ENCODE measurements at regions not wholly inside any gene's neighbourhood (a gene's known extent, or its start where the extent isn't known, plus 50 kb on each side); places are given as distances from the start of the nearest gene placed in this dataset.

DNA sequence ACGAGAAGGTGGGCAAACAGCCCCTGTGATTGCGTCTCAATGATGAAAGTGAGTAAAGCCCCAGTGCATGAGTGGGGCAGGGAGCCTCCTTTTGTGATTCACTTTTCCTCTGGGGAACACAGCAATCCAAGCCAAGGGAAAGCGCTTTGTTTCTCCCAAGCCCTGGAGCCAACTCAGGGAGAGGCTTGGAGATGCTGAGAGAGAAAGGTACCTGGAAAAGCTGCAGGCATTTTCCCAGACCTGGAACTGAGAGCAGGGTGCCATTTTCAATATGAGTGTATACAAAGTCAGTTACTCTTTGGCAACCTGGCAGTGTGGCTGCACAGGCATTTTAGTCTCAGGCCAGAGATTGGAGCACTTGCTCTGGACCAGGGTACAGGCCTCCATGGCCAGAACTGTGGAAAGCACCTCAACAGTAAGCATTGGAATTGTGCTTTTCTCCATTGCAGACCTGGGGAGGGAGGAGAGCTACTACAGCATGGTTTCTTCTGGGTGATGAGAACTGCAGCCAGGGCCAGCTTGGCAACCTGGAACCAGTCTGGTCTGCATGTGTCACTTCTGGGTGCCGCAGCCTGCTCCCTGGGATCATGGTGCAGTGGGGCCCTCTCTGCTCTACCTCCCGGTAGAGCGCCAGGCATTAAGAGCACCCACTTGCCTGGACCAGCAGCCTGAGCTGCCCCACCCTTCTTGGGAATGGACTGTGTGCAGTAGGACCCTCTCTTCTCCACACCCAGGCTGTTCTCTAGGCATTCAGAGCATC lies 89.0 kb upstream of the CDH5 start:
- H3K9me3 Mint-ChIP-seq, result no peaks in the 10 kb centered on the region
- H3K27me3 Mint-ChIP-seq, result peaks cover 19% of the 10 kb centered on the region
- no peak for DNase-seq
- CTCF ChIA-PET, result interaction anchor here (1.2 to 2.6 kb wide), 5 partner anchors 15 to 39 kb away, joined by 4 to 31 read pairs (median 5); no protein-coding TSS in a partner anchor
- H3K36me3 Mint-ChIP-seq, result no peaks in the 10 kb centered on the region
- H3K4me1 Mint-ChIP-seq, result peaks cover 2% of the 10 kb centered on the region
- H3K4me3 Mint-ChIP-seq, result no peak overlapping the region
- H3K27ac Mint-ChIP-seq, result no peak overlapping the region

DNA sequence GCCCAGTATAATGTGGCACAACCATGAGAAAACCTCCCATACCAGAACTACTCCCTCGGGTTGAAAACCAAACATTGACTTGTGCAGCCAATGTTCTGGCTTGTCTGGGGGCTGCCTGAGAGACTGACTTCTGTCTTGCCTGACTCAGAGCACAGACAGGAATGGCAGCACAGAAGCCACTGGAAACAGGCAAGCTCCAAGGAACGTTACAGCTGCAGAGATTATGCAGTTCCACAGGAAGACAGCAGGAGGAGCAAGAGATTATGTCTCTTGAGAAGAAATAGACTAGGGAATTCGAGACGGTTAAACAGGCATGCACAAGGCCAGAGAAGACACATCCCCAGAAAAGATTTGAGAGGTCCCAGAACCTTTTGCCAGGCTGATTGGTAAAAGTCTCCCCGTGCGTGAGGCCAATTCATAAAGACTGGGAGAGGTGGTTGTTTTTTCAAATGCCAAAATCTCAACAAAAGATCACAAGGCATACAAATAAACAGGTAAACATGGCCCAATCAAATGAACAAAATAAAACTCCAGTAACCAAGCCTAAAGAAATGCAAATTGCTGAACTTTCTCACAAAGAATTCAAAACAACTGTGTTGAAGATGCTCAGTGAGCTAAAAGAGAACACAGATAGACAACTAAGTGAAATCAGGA lies 90.6 kb upstream of the CDH5 start:
- CTCF ChIA-PET, result interaction anchor here (0.8 to 2.6 kb wide), 16 partner anchors 11 to 592 kb away, joined by 3 to 31 read pairs (median 4); no protein-coding TSS in a partner anchor
- no peak overlapping the region for H3K4me3 Mint-ChIP-seq
- H3K27me3 Mint-ChIP-seq, result peaks cover 29% of the 10 kb centered on the region
- no peak overlapping the region for H3K27ac Mint-ChIP-seq
- H3K36me3 Mint-ChIP-seq, result no peaks in the 10 kb centered on the region
- peak; percentile 36 for DNase-seq
- H3K4me1 Mint-ChIP-seq, result peaks cover 2% of the 10 kb centered on the region
- H3K9me3 Mint-ChIP-seq, result no peaks in the 10 kb centered on the region

DNA sequence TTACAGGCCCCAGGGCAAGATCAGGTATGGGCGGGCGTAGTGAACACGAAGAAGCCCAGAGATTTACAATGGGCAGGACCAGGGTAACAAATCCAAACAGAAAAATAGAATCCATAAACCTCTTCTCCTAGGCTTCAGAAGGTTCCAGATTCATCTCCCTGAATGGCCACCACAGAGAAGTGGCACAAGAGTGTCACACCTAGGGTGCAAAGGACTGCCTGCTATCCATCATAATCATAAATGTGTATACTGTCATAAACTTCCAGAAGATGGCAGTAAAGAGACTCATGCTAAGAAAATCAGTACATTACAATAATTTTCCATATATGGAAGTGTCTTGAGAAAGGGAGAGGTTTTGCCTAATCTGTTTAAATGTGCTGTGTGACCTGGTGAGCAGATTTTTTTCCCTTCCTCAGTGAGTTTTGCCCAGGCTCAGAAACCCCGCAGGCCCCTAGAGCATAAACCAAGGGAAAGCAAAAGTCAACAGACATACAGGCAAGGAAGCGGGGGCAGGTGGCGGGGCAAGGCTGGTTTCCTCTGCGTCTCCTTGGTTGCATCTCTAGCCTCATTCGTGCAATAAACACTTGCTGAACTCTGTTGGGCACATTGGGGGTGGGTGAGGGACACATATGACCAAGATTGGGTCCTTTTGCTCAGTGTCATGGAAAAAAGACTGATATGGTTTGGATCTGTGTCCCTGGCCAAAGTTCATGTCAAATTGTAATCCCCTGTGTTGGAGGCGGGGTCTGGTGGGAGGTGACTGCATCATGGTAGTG lies 92.0 kb upstream of the CDH5 start:
- Mint-ChIP-seq H3K36me3 (no peaks in the 10 kb centered on the region), H3K27me3 (peaks cover 43% of the 10 kb centered on the region), H3K4me1 (peaks cover 2% of the 10 kb centered on the region), H3K9me3 (no peaks in the 10 kb centered on the region), H3K4me3 (no peak overlapping the region), H3K27ac (no peak overlapping the region)
- CTCF ChIA-PET, result interaction anchor here (0.6 to 2.4 kb wide), 8 partner anchors 17 to 70 kb away, joined by 3 to 21 read pairs (median 6); no protein-coding TSS in a partner anchor
- no peak for DNase-seq

DNA sequence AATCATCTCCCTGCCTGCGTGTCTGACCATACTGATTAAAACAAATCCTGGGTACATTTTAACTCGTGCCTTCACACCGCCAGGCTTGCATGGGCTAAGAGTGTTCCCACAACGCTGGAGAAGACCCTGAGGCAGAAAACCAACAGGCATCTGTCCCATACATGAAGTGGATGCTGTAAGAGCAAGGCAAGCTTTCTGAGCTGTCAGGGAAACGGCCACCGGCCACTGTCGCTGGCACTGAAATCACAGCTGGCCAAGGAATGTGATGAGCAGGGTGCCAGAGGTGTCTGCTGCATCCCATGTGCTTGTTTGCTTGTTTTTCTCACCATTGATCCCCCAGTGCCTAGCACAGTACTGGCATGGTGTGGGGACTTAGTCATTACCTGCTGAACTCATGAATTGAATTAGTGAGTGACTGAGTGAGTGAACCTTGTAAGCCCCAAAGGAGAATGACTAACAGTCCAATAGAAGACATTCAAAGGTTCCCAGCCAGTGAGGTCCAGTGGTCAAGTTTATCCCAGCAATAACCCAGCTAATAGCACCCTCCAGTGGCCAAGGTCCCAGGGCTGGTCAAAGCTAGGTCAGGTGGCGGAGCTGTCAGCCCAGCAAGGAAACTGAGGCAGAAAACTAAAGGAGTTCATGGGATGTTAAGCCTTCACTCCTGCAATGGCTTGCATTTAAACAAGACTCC lies 92.7 kb upstream of the CDH5 start:
- no peaks in the 10 kb centered on the region for H3K9me3 Mint-ChIP-seq
- no peaks in the 10 kb centered on the region for H3K36me3 Mint-ChIP-seq
- H3K4me3 Mint-ChIP-seq, result no peak overlapping the region
- CTCF ChIA-PET, result interaction anchor here (0.6 to 2.4 kb wide), 6 partner anchors 40 to 79 kb away, joined by 3 to 9 read pairs (median 5); no protein-coding TSS in a partner anchor
- no peak overlapping the region for H3K27ac Mint-ChIP-seq
- peaks cover 2% of the 10 kb centered on the region for H3K4me1 Mint-ChIP-seq
- peaks cover 50% of the 10 kb centered on the region for H3K27me3 Mint-ChIP-seq
- DNase-seq, result no peak

DNA sequence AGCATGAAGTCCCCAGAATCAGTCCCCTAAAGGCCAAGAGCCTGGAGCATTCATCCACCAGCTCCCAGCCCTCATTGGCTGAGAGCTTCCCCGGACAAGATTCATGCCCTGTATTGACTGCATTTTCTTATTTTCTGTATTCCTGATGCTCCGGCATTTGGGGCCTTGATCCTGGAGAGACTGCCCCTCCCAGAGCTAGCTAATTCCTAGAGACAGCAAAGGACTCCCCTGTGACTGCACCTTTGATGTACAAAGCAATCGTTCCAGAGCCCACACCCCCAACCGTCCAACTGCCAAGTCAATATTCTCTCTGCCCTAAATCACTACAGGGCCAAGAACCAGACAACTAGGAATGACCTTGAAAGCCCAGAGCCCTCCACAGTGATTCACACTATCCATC lies 93.4 kb upstream of the CDH5 start:
- Mint-ChIP-seq H3K4me3 (no peak overlapping the region), H3K36me3 (no peaks in the 10 kb centered on the region)

DNA sequence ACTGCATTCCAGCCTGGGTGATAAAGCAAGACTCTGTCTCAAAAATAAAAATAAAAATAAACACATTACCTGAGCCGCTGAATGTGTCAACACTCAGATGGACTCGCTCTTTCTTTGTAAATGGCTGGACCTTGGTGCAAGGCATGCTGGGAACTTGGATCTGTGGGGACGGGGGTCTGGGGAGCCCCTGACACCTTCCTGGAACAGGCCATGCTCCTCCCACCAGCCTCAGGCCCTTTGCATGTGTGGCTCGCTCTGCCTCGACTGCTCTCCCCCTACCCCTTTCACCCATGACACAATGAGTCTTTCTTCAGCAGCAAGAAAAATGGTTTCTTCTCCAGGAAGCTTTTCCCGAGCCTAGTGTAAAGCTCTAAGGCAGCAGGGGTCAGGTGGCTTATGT lies 94.0 kb upstream of the CDH5 start:
- no peaks in the 10 kb centered on the region for H3K36me3 Mint-ChIP-seq
- CTCF ChIA-PET, result interaction anchor here (1.2 to 2.4 kb wide), 4 partner anchors 42 to 75 kb away, joined by 3 to 9 read pairs (median 5); no protein-coding TSS in a partner anchor
- DNase-seq, result no peak
- H3K27me3 Mint-ChIP-seq, result peaks cover 54% of the 10 kb centered on the region
- no peak overlapping the region for H3K4me3 Mint-ChIP-seq
- peaks cover 2% of the 10 kb centered on the region for H3K4me1 Mint-ChIP-seq
- H3K9me3 Mint-ChIP-seq, result no peaks in the 10 kb centered on the region
- H3K27ac Mint-ChIP-seq, result no peak overlapping the region

More for the DNA sequence above, 93.4 kb upstream of the CDH5 start:
- CTCF ChIA-PET, result interaction anchor here (1.2 to 2.4 kb wide), 4 partner anchors 41 to 71 kb away, joined by 3 to 9 read pairs (median 6); no protein-coding TSS in a partner anchor
- DNase-seq, result no peak
- Mint-ChIP-seq H3K4me1 (peaks cover 2% of the 10 kb centered on the region), H3K27ac (no peak overlapping the region), H3K9me3 (no peaks in the 10 kb centered on the region), H3K27me3 (peaks cover 49% of the 10 kb centered on the region)

DNA sequence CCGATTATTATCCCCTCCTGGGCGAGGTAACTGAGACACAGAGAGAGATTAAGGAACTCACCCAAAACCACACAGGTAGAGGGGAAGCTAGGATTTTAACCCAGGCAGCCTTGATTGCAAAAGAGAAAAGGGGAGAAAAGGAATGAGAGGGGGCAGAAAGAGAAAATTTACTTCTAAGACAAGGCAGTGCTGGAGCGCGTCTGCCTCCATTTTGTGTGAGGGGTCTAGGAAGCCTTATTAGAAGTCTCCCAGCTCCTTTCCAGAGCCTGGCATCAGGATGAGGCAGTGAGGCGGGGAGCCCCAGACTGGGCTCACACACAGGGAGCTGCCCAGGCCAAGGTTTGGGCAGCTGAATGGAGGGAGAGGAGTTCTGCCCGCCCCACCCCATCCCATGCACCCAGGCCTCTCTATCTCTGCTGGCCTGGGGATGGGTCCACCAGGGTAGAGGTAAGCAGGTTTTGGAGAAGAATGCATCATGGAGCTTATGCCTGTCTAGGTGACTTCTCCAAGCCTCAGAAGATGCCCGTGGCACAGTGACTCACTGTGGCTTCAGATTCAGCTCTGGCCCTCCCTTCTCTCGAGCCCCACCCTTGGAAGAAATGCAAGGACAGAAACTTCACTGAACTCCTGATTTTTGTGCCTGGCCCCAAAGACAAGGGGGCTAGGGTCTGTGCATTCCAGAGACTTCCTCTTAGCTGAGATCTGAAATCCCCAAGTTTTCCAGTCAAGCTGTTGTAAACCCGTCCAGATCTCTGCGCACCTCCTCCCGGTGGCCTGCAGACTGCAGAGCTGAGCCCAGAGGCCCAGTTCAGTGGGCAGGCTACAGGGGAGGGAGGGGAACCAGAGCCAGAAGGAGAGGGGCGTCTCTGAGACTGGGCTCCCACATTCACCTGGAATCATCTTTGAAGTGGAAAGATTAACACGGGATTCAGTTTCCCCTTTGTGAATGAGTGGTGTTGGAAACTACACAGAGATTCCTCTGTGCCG lies 95.1 kb upstream of the CDH5 start:
- Mint-ChIP-seq H3K27me3 (peaks cover 65% of the 10 kb centered on the region), H3K27ac (no peak overlapping the region)
- CTCF ChIA-PET, result interaction anchor here (1.0 to 1.9 kb wide), 6 partner anchors 8 to 145 kb away, joined by 3 to 4 read pairs (median 3); no protein-coding TSS in a partner anchor

DNA sequence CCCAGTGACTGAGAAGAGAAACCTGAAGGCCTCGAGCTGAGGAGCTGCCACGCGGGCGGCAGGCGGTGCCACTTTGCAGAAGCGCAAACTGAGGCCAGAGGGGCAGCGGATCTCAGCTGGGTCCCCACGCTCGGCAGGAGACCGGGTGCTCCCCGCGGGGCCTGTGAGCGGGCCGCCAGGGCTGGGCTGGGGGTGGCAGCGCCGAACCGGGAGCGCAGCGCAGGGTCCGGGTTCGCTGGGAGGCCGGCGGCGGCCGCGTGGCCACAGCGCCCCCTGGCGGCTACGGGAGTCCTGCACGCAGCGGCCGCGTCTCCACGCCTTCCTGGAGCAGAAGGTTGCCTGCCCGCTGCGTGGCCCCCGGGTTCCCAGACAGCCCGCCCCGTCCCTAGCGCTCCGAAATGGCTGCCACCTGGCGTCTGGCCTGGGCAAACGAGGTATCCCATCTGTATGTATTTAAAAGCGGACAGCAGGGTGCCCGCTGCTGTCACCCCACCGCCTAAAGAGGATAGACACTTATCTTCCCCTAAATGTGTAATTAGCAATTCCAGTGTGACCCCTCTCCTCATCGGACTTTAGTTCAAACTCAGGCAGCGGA lies 96.1 kb upstream of the CDH5 start:
- Mint-ChIP-seq H3K36me3 (no peaks in the 10 kb centered on the region), H3K27ac (no peak overlapping the region), H3K27me3 (peaks cover 69% of the 10 kb centered on the region), H3K4me3 (no peak overlapping the region), H3K4me1 (peaks cover 2% of the 10 kb centered on the region), H3K9me3 (no peaks in the 10 kb centered on the region)
- peak; percentile 60 for DNase-seq
- CTCF ChIA-PET, result interaction anchor here (0.8 to 1.9 kb wide), 6 partner anchors 9 to 237 kb away, joined by 3 to 4 read pairs (median 4); no protein-coding TSS in a partner anchor

More for the DNA sequence above, 95.1 kb upstream of the CDH5 start:
- Mint-ChIP-seq H3K9me3 (no peaks in the 10 kb centered on the region), H3K4me1 (peaks cover 2% of the 10 kb centered on the region), H3K36me3 (no peaks in the 10 kb centered on the region), H3K4me3 (no peak overlapping the region)
- DNase-seq, result no peak

DNA sequence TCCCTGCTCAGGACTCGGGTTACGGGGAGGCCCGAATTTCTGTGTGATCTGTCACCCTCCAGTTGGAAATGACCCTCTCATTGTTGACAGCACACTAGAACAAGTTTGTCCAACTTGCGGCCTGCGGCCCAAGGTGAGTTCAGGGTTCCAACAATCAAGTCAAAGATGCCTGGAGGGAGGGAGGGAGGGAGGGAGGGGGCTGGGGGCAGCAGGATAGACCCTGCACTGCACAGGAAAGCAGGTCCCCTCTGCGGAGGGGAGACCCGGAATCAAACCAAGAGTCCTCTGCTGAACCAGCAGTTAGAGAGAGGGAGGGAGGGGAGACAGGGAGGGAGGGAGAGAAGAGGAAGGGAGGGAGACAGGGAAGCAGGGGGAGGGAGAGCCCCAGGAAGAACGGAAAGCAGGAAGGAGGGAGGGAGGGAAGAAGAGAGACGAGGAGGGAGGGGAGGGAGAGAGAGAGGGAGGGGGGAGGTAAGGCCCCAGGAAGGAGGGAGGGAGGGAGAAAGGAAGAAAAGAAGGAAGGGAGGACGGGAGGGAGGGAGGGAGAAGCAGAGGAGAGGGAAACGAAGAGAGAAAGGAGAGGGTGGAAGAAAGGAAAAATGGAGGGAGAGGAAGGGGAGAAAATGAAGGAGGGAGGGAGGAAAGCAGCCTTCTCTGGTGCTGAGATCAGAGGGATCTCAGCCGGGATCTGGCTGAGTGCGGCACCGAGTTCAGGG lies 96.7 kb upstream of the CDH5 start:
- H3K27me3 Mint-ChIP-seq, result peaks cover 69% of the 10 kb centered on the region
- H3K27ac Mint-ChIP-seq, result no peak overlapping the region
- H3K36me3 Mint-ChIP-seq, result no peaks in the 10 kb centered on the region
- H3K9me3 Mint-ChIP-seq, result no peaks in the 10 kb centered on the region
- peaks cover 2% of the 10 kb centered on the region for H3K4me1 Mint-ChIP-seq
- CTCF ChIA-PET, result interaction anchor here (0.8 to 1.5 kb wide), 4 partner anchors 9 to 236 kb away, joined by 3 to 4 read pairs (median 4); no protein-coding TSS in a partner anchor
- no peak overlapping the region for H3K4me3 Mint-ChIP-seq
- DNase-seq, result no peak

DNA sequence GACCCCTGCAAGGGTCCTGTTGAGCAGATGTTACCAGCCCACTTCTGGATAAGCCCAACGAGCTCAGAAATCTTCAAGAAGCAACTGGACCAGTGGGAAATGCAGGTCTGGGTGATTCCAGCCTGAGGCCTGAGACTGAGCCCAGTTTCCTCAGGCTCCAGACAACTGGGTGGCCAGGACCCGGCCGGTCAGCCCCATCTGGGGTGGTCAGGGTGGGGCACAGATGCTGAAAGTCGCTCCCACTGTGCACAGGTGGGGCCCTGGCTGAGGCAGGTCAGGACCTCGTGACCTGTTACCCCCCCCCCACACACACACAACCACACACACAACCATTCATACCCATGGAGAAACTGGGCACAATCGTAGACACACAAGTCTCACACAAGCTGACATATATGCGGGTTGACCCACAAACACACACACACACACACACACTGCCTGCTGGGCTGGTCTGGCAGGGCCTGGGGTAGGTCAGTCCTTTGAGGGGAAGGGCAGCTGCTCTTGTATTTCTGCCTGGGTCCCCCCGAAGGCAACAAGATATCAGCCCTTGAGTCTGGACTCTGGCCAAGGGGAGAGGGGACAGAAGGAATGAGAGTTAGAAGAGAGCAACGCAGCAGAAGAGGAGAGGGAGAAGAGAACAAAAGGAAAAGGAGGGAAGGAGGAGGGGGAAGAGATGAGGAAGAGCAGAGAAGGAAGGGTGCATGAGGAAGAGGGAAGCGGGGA lies 99.0 kb upstream of the CDH5 start:
- no peak overlapping the region for H3K27ac Mint-ChIP-seq
- H3K9me3 Mint-ChIP-seq, result no peaks in the 10 kb centered on the region
- CTCF ChIA-PET, result no interaction called here
- no peaks in the 10 kb centered on the region for H3K4me1 Mint-ChIP-seq
- peaks cover 66% of the 10 kb centered on the region for H3K27me3 Mint-ChIP-seq
- no peak for DNase-seq
- H3K36me3 Mint-ChIP-seq, result no peaks in the 10 kb centered on the region
- H3K4me3 Mint-ChIP-seq, result no peak overlapping the region

DNA sequence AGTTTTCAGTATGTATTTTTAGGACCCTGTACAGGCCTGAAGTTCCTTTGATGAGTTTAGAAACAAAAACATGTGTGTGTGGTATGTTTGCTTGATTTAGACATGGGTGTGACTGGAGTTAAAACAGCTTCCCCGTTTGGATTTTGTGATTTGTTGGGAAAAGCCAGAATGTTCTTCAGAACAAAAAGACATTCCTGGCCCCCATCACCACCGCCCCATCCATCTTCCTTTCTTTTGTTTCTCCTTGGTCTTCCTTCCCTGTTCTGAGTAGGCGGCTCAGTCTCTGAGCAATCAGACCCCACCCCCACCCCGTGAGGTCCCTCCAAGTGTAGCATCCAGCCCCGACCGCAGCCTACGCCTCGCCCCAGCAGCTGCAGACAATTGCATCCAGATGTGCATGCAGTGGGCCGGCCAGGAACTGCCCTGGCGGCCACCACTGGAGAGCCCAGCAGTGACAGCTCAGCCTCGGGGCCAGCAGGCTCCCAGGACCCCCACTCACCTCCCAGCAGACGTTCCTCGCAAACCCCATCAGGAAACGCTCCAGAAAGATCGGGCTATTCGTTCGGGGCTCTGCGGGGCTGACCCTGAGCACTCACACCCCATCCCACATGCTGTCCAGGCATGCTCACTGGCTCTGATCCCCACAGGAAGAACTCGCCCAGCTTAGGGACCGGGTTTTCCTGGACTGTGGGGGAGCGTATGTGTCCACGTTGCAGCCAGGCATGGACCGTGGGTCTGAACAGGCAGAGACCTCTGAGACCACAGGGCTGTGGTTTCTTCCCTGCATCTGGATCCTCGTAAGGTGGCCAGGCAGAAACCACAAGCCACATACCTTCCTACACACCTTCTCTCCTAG lies 99.8 kb upstream of the CDH5 start:
- CTCF ChIA-PET, result no interaction called here
- H3K4me1 Mint-ChIP-seq, result no peaks in the 10 kb centered on the region
- DNase-seq, result no peak
- no peaks in the 10 kb centered on the region for H3K36me3 Mint-ChIP-seq
- H3K27me3 Mint-ChIP-seq, result peaks cover 59% of the 10 kb centered on the region
- no peak overlapping the region for H3K4me3 Mint-ChIP-seq
- no peaks in the 10 kb centered on the region for H3K9me3 Mint-ChIP-seq
- no peak overlapping the region for H3K27ac Mint-ChIP-seq

Measured in activated naive CD4-positive, alpha-beta T cell treated with anti-CD3 and anti-CD28 coated beads, Interleukin-2, amount 10 ng/mL, durations not matched to agents 7 days and 5 days (primary cell).